ENCODE measurements at regions not wholly inside any gene's neighbourhood (a gene's known extent, or its start where the extent isn't known, plus 50 kb on each side); places are given as distances from the start of the nearest gene placed in this dataset.

DNA sequence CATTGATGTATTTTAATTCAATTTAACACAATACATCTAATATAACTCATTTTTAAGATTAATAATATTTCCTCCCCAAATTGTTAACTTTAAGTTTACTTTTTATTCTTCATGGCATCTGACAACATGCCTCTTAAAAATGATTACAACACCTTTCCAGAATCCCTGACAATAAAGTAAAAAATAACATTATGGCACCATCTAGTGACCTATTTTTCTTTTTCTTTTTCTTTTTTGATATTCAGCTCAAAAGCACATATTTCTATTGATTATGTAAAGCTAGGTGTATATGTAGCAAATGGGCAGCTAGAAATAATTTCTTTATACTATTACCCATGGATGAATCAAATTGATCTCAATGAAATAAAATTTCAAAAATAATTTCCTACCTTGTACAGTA, 834.3 kb upstream of the CDH8 start:
- no peak for TF ChIP-seq CTCF (IDR thresholded peaks at IDR 0.05; ENCODE audit: low read depth, low read length)
- H3K36me3 ChIP-seq = no peaks in the 10 kb centered on the region
- no peak overlapping the region for H3K27ac ChIP-seq
- no peak overlapping the region for H3K4me3 ChIP-seq
- H3K9me3 ChIP-seq (ENCODE audit: low read depth) = no peaks in the 10 kb centered on the region
- no peak for DNase-seq (ENCODE audit: low read depth in 1 of 2, low spot score in 1 of 2)
- H3K4me1 ChIP-seq (ENCODE audit: low read depth) = no peaks in the 10 kb centered on the region
- H3K27me3 ChIP-seq = no peaks in the 10 kb centered on the region

DNA sequence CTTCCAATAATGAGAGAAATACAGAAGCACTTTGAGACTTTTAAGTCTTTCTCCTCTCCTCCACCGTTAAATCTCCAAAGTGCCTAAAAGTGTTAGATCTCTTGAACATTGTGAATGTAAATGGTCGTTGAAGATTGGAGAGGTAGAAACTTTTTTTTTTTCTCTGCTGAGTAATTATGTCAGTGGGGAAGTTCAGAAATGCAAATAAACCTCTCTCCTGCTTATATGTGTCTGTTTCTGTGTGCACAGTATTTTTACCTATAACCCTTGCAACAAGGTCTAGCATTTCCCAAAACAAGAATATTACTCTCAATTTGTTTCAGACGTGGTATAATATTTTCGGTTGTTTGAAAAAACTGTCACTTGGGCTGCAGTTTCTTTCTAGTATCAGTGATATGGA, 833.6 kb upstream of the CDH8 start:
- H3K27me3 ChIP-seq = no peaks in the 10 kb centered on the region
- H3K9me3 ChIP-seq (ENCODE audit: low read depth) = no peaks in the 10 kb centered on the region
- no peaks in the 10 kb centered on the region for H3K4me1 ChIP-seq (ENCODE audit: low read depth)
- no peak overlapping the region for H3K27ac ChIP-seq
- H3K36me3 ChIP-seq = no peaks in the 10 kb centered on the region
- no peak for DNase-seq (ENCODE audit: low read depth in 1 of 2, low spot score in 1 of 2)
- TF ChIP-seq CTCF (IDR thresholded peaks at IDR 0.05; ENCODE audit: low read depth, low read length) = no peak
- no peak overlapping the region for H3K4me3 ChIP-seq

DNA sequence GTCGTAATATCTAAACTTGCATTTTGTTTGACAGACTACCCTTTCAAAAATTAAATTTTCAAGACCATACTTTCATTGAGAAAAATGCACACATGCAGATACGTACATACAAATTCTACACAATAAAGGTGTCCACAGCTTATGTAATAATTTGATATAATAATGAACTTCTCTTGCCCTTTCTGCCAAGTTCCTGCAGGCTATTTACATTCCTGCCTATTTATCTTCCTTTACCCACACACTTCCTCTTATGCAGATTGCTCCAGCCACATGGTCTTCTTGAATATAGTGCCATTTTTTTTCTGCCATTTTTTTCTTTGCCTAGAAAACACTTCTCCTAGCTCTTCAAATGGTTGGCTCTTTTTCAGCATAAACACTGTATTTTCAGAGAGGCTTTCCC, 826.9 kb upstream of the CDH8 start:
- Histone ChIP-seq H3K9me3 (ENCODE audit: low read depth) (no peaks in the 10 kb centered on the region), H3K4me1 (ENCODE audit: low read depth) (no peaks in the 10 kb centered on the region), H3K4me3 (no peak overlapping the region), H3K36me3 (no peaks in the 10 kb centered on the region), H3K27ac (no peak overlapping the region), H3K27me3 (no peaks in the 10 kb centered on the region)
- no peak for DNase-seq (ENCODE audit: low read depth in 1 of 2, low spot score in 1 of 2)
- TF ChIP-seq CTCF (IDR thresholded peaks at IDR 0.05; ENCODE audit: low read depth, low read length) = no peak

DNA sequence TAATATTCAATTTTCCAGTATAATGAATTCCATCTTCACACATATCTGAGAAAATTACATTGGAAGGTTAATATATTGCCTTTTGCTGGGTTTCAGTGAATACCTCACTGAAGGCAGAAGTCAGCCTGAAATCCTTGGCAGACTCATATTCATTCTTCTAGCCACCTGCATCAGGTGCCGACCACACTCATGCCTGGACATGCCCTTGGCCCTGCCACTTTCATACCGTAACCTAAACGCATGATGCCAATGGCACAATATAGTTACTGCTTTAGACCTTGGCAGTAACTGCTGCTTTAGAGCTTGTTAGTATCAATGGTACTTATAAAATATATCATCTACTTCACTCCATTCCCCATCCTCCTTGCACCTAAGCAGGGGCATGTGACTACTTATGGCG, 817.6 kb upstream of the CDH8 start:
- H3K4me1 ChIP-seq (ENCODE audit: low read depth) = no peaks in the 10 kb centered on the region
- H3K36me3 ChIP-seq = no peaks in the 10 kb centered on the region
- H3K27me3 ChIP-seq = no peaks in the 10 kb centered on the region
- no peaks in the 10 kb centered on the region for H3K9me3 ChIP-seq (ENCODE audit: low read depth)
- no peak overlapping the region for H3K27ac ChIP-seq
- DNase-seq (ENCODE audit: low read depth in 1 of 2, low spot score in 1 of 2) = no peak
- TF ChIP-seq CTCF (IDR thresholded peaks at IDR 0.05; ENCODE audit: low read depth, low read length) = no peak
- H3K4me3 ChIP-seq = no peak overlapping the region

- DNase-seq (ENCODE audit: low read depth in 1 of 2, low spot score in 1 of 2) = no peak
- Histone ChIP-seq H3K4me1 (ENCODE audit: low read depth) (no peaks in the 10 kb centered on the region), H3K9me3 (ENCODE audit: low read depth) (no peaks in the 10 kb centered on the region), H3K27ac (no peak overlapping the region), H3K36me3 (no peaks in the 10 kb centered on the region), H3K27me3 (no peaks in the 10 kb centered on the region), H3K4me3 (no peak overlapping the region)
- TF ChIP-seq CTCF (IDR thresholded peaks at IDR 0.05; ENCODE audit: low read depth, low read length) = no peak
Measured at GRCh38 chr16:62846399-62847057, 810.3 kb upstream of the CDH8 start.

DNA sequence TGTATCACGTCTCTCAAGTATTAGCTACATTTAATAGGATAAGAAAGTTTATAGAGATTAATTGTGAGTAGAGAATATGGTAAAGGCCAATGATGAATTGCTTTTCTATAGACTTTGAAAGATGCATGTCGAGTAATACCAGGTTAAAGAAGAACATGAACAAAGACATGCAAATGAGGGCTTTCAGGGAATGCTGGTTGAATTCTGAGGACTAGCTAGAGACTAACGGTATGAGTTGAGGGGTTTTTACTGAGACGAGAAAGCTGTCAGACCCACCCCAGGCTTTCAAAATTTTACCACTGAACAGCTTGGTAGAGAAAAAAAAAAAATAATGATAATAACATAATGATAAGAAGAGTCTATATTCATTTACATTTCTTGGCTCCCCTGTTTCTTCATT, 796.0 kb upstream of the CDH8 start:
- TF ChIP-seq CTCF (IDR thresholded peaks at IDR 0.05; ENCODE audit: low read depth, low read length) = no peak
- Histone ChIP-seq H3K9me3 (ENCODE audit: low read depth) (no peaks in the 10 kb centered on the region), H3K4me3 (no peak overlapping the region), H3K27ac (no peak overlapping the region), H3K36me3 (no peaks in the 10 kb centered on the region), H3K4me1 (ENCODE audit: low read depth) (no peaks in the 10 kb centered on the region), H3K27me3 (no peaks in the 10 kb centered on the region)
- no peak for DNase-seq (ENCODE audit: low read depth in 1 of 2, low spot score in 1 of 2)

Measured in cardiac muscle cell (in vitro differentiated cells and primary cell).